SH-SY5Y (cell line): ENCODE measurements at regions not wholly inside any gene's neighbourhood (a gene's known extent, or its start where the extent isn't known, plus 50 kb on each side); places are given as distances from the start of the nearest gene placed in this dataset.

Experiments used
- GATA2 ChIP-seq: IDR thresholded peaks from 2 replicates; pipeline ENCODE4 v1.6.1; 2011; ENCODE audit warnings: mild to moderate bottlenecking, low read depth, low read length
- GATA3 ChIP-seq: IDR thresholded peaks from 2 replicates; pipeline ENCODE4 v1.6.1; 2011; ENCODE audit warnings: low read depth, mild to moderate bottlenecking, low read length, moderate library complexity

DNA sequence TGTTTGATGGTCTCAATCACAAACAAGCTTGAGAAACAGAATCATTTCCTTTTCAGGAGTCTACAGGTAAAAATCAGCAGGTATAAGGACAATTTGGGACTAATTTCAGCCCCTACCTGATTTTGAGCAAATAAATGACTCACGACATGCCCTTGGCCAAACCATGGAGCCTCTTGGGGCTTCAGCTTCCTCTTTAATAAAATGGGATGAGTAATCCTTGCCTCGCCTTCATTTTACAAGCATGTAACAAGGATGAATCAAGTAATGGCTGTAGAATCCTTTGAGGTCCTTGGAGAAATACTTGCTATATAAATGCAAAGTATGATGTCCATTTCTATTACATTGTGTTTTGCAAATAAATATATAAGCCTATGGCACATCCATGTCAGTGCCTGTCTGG lies 212.8 kb upstream of the PODXL start:
- no peak for TF ChIP-seq GATA2
- no peak for TF ChIP-seq GATA3

- TF ChIP-seq GATA2 (no peak), GATA3 (no peak)
These were observed 211.2 kb upstream of the PODXL start for GRCh38 chr7:131767591-131767990.

GRCh38 chr7:131765575-131765974 lies 209.1 kb upstream of the PODXL start:
- TF ChIP-seq GATA2 (no peak), GATA3 (no peak)

- no peak for TF ChIP-seq GATA2
- no peak for TF ChIP-seq GATA3
These were observed 207.8 kb upstream of the PODXL start for GRCh38 chr7:131764143-131764775.

DNA sequence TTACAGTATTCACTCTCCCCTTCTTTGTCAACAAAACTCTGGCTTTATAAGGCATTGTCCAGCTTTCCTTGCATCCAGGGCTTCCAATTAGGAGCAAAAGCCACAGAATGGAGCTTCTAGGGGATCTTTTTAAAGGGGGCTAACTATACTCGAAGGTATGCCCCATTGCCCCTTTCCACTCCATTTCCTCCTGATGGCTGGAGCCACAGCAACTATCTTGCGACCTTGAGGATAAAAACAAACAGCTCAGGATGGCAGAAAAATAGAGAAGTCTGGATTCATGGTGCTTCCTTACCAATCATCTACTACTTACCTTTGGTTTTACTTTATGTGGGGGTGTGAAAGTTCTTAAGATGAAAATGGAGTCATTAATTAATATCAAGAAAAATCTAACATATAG lies 206.3 kb upstream of the PODXL start:
- TF ChIP-seq GATA3 (no peak), GATA2 (no peak)

GRCh38 chr7:131753620-131754222 lies 197.3 kb upstream of the PODXL start:
- TF ChIP-seq GATA2 (no peak), GATA3 (no peak)

DNA sequence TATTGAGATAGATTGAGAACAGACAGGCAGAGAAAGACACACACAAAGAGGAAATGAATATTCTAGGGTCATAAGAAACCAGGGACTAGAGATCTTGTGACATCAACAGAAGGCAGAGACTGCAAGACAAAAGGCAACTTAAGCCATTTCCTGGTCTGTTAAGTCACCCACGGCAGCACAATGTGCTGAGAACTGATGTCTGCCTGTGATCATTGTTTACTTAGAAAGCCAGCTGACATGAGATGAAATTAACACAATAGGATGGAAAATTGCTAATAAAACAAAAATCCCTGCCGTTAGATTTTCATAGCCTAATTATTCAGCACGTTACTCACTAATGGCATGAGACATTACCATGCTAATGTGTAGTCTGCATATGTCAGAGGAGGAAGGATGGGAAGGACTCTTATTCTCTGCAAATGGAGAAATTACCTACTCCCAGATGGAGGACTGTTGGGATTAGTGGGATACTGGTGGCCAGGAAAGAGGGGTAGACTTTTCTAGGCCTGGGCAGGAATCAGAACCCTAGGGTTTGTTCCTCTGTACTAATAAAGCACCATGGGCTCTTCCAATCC lies 191.3 kb upstream of the PODXL start:
- TF ChIP-seq GATA3 (no peak), GATA2 (no peak)

DNA sequence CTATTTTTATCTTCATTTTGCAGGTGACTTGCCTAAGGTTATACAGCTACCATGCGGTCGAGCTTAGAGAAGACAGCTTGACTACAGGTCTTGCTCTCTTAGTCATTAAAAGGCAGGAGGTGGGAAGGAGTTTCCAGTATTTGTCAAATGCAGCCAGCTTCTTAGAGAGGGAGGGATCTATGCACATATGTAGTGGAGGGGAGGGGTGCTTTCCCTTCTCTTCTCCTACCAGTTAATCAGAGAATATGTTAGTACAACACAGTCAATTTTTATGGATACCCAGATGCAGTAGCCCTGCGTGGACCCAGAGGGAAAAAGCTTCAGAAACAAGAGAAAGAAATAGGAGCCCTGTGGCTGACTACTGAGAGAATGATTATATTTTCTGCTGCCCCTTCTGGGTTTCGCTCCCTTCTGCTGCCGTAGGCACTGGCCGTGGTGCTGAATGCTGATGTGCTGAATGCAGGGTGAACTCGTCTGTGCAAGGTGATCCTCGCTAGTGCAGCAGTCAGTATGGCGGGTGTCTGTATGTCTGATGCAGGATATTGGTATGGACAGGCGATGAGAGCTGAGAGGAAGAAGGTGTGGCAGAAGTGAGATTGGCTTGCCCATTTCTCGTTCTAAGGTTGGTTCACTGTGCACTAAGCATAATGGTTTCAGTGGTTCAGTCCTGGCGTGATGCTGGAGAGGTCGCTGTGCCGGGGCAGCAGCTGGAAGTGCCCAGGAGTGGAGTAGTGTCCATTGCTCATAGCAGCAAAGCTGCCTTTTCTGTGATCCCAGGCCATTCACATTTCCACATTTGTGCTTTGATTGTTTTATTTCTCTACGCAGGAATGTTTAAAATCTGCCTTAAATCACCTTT lies 189.2 kb upstream of the PODXL start:
- TF ChIP-seq GATA3 (no peak), GATA2 (no peak)

DNA sequence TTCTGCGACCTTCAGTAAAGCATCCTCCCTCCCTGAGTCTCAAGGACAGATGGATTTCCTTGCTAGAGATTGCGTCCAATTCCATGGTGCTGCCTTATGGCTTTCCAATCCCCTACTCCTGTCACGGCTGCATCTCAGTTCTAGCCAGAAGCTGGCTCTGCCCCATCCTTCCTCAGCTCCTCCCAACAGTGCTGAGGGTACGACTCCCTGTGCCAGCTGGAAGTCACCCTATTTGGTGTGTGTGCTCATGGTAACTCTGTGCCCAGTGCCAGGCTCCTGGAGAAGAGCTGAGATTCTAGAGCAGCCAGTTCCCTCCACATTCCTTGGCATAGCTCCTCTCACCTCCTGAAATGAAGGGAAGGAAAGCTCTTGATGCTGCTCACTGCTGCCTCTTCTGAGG lies 185.0 kb upstream of the PODXL start:
- TF ChIP-seq GATA2 (no peak), GATA3 (no peak)

GRCh38 chr7:131737746-131738465 lies 181.5 kb upstream of the PODXL start:
- no peak for TF ChIP-seq GATA2
- TF ChIP-seq GATA3: no peak

GRCh38 chr7:131735101-131735500 lies 178.7 kb upstream of the PODXL start:
- TF ChIP-seq GATA2: no peak
- TF ChIP-seq GATA3: no peak

DNA sequence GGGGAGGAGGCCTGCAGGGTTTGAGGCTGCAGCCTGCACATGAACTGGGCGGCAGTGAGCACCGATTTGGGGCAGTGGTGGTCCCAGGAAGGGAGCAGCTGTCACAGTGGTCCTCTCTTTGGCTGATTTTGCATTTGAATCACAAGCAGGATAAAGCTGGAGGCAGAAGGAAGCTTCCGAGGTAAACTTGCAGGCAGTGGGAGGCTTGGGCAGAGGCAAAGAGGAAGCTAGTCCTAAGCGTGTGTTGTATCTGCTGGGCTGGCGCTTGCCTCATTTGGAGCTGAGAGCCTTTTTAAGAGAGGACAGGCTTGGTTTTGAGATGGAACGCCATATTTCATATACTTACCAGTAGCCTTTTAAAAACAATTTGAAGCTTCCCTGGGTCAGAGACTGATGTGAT lies 177.2 kb upstream of the PODXL start:
- TF ChIP-seq GATA2: no peak
- no peak for TF ChIP-seq GATA3

GRCh38 chr7:131727189-131727588 lies 170.8 kb upstream of the PODXL start:
- TF ChIP-seq GATA2 (no peak), GATA3 (no peak)

DNA sequence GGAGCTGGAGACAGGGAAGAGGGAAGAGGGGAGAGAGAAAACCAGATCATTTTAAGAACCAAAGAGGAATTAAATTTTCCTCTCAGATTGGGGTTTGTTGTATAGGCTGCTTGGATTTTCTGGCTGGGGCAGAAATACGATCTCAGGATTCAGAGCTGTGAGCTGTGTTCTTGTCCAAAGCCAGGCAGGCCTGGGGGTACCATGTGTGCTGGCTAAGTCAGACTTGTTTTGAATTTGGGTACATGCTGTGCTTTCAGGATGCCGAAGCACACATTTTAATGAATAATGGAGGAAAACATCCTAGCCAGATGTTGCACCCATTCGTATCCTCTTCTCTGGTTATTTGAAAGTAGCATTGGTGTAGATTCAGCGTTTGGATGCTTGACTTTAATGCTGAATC lies 170.3 kb upstream of the PODXL start:
- TF ChIP-seq GATA2 (no peak), GATA3 (no peak)
